ENCODE measurements at regions not wholly inside any gene's neighbourhood (a gene's known extent, or its start where the extent isn't known, plus 50 kb on each side); places are given as distances from the start of the nearest gene placed in this dataset.
"Not testable (repeated sequence)": the region's sequence is repeated elsewhere in the genome, so short reads cannot be mapped to it uniquely, and the experiment has no call there.

DNA sequence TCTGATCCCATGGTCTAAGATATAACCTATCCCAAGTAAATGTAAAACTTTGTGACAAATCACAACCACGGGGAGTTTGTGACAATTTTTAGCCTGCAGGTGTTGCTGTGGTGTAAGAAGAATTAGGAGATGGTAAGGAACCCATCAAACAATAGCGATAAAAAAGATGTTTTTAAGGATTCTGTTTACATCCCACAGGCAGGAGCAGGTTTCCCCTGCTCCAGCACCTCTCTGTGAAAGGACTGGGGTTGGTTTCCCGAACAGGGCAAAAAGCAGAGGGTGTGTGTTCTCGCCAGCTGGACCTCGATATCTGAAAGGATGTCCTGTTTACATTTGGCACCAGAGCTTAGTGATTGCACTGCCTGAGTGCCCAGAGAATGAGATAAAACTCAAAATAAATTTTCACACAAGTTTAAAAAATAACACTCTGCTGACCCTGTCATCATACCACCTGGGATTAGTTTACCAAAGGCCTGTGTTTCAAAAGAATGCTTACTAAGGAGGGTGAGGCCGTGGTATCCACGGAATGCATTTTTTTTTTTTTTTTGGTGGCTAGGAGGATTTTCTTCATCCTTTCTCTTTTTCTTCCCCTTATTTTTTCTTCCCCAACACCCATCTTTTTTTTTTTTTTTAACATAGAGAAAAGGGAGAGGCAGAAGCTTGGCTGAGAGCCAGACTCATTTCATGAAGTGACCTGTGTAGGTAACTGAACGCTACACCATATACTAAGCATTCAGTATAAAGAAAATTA lies 151.8 kb upstream of the DPH6 start:
- Mint-ChIP-seq H3K9me3 (no peaks in the 10 kb centered on the region), H3K4me1 (no peaks in the 10 kb centered on the region), H3K27ac (no peak overlapping the region), H3K36me3 (no peaks in the 10 kb centered on the region), H3K27me3 (no peaks in the 10 kb centered on the region), H3K4me3 (no peak overlapping the region)
- ATAC-seq: no peak

DNA sequence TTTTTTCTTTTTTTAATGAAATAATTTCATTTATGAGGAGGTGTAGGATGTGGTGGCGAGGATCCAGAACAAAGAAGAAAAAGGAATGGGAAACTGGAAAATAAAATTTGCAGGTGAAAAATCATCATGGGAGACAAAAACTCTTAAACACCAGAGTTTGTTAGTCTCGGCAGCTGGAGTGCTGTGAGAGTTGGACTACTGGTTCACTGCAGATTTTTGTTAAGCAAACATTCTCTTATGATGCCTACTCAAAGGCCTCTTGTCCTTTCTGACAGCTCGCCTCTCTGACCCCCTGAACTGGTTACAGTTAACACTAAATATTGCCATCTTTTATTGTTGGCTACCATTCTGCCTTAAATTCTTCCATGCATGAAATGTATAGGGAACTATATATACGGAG lies 152.4 kb upstream of the DPH6 start:
- ATAC-seq: no peak
- Mint-ChIP-seq H3K4me1 (no peaks in the 10 kb centered on the region), H3K27me3 (no peaks in the 10 kb centered on the region), H3K4me3 (no peak overlapping the region), H3K9me3 (no peaks in the 10 kb centered on the region), H3K36me3 (no peaks in the 10 kb centered on the region), H3K27ac (no peak overlapping the region)

DNA sequence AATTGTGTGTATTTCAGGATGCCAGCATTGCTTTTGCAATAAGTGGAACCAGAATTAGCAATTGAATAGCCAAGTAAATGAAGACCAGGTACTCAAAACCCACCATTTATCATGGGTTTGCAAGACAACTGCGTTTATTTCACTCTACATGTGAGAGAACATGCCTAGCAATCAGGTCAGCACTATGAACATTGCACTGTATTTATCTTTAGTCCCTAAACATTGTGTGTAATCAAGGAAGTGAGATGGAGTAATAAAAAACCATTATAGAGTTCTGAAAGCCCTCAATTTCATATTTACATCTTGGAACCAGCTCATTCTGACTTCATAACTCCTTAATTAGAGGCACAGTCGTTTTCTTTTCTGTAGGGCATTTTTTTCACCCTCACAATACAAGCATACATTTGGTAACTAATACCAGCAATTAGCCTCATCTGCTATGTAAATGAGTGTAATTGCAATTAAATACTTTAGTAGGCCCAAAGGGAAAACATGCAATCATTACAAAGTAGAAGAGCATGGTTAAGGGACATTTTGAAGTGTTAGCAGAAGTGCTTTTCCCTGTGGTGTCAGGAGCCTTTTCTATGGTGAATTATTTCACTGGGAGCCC lies 153.1 kb upstream of the DPH6 start:
- Mint-ChIP-seq H3K27me3 (no peaks in the 10 kb centered on the region), H3K27ac (no peak overlapping the region), H3K9me3 (no peaks in the 10 kb centered on the region), H3K4me3 (no peak overlapping the region), H3K36me3 (no peaks in the 10 kb centered on the region), H3K4me1 (no peaks in the 10 kb centered on the region)
- no peak for ATAC-seq

DNA sequence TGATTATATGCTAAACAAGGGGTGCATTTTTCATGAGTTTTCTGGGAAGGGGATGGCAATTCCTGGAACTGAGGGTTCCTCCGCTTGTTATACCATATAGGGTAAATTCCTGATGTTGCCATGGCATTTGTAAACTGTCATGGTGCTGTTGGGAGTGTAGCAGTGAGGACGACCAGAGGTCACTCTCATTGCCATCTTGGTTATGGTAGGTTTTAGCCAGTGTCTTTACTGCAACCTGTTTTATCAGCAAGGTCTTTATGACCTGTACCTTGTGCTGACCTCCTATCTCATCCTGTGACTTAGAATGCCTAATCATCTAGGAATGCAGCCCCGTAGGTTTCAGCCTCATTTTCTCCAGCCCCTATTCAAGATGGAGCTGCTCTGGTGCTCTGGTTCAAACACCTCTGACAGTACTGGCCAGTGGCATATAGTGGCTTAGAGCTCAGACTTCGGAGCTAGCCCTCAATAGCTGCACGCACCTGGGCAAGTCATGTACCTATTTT lies 154.2 kb upstream of the DPH6 start:
- not testable (repeated sequence) for ATAC-seq, H3K9me3 Mint-ChIP-seq, H3K4me1 Mint-ChIP-seq, H3K36me3 Mint-ChIP-seq, H3K4me3 Mint-ChIP-seq, H3K27ac Mint-ChIP-seq, H3K27me3 Mint-ChIP-seq

DNA sequence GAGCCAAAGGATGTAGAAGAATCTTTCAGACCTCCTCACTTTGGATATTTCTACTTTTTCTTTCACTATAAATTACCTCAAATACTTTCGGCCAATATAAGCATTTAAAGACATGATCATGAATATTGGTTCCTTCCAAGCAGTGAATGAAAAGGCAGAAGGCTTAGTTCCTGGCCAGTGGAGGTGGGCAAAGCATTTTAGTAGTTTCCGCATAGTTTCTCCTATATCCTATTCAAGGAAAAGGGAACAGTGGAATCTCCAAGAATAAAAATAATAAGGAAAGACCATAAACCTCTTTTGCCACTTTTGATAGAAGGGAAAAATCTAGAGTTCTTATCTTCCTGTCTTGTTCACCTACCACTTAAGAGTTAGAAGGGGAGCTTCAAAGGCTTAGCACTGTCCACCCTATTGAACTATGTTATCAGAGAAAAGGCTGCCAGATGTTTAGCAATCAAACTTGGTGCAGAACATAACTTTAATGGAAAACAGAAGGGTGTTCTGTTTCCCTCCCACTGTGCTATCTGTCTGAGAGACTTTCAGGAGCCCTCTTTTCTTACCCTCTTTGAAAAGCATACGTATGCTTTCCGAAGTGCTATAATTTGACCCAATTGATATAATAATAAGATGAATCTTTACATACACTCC lies 155.6 kb upstream of the DPH6 start:
- Mint-ChIP-seq H3K4me3 (no peak overlapping the region), H3K4me1 (no peaks in the 10 kb centered on the region), H3K27me3 (no peaks in the 10 kb centered on the region), H3K36me3 (no peaks in the 10 kb centered on the region), H3K27ac (no peak overlapping the region), H3K9me3 (no peaks in the 10 kb centered on the region)
- no peak for ATAC-seq

DNA sequence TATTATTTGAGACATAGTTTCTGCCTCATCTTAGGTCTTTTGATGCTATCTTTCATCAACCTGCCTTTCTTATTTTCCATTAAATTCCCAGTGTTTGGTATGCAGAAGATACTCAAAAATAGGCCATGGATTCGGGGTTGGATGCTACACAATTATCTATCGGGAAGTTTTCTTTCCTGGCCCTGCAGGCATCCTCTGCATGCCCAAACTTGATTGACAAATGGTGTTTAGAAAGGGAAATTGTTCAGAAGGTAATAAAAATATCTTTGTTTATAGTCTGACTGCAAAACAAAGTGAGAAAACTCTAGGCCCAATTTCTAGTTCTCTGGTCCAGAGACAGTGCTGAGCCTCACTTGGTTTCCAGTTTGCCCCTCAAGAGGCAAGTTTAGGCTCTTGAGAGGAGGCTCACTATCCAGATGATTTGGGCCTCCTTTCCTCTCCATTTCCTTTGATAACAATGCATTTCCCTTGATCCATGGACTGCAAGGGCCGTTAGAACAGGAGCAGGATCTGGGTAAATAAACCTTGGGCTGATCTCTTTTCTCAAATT lies 157.1 kb upstream of the DPH6 start:
- Mint-ChIP-seq H3K27ac (no peak overlapping the region), H3K36me3 (no peaks in the 10 kb centered on the region), H3K9me3 (no peaks in the 10 kb centered on the region), H3K27me3 (no peaks in the 10 kb centered on the region), H3K4me1 (no peaks in the 10 kb centered on the region), H3K4me3 (no peak overlapping the region)
- no peak for ATAC-seq

DNA sequence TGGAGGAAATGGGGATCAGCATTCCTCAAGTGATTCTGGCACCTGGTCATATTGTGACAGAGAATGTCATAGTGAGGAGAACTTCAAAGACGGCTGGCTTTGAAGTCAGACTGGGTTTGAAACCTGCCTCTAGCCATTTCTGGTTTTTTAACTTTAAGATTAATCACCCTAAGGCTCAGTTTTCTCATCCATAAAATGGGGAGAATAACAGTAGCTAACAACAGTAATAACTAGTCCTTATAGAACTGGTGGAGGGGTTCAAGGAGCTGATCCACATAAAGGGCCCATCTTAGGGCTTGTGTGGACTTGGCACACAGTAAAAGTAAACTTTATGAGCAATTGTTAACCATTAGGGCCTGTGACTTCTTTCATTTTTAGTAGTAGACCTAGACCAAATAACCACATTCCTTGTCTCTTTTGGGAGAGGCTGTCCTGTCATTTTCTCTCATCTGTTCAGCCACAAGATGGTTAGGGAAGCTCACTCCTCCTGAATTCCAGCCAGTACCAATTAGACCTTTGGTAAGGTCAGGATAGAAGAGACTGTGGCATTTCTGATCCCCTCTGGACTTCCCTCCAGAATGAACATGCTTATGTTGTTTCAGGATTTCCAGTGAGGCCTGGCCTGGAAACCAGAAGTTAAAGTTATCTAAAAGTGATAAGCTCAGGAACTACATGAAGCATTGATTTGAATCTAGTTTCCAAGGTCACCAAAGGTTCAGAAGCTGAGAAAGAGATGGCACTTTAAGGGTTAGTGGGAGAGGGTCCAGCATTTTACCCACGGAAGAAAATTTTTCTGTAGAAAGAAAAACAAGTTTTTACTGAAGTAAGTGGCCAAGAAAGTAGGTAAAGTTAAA lies 159.3 kb upstream of the DPH6 start:
- ATAC-seq: no peak
- no peaks in the 10 kb centered on the region for H3K9me3 Mint-ChIP-seq
- H3K27ac Mint-ChIP-seq: no peak overlapping the region
- H3K27me3 Mint-ChIP-seq: no peaks in the 10 kb centered on the region
- no peak overlapping the region for H3K4me3 Mint-ChIP-seq
- H3K36me3 Mint-ChIP-seq: no peaks in the 10 kb centered on the region
- no peaks in the 10 kb centered on the region for H3K4me1 Mint-ChIP-seq

DNA sequence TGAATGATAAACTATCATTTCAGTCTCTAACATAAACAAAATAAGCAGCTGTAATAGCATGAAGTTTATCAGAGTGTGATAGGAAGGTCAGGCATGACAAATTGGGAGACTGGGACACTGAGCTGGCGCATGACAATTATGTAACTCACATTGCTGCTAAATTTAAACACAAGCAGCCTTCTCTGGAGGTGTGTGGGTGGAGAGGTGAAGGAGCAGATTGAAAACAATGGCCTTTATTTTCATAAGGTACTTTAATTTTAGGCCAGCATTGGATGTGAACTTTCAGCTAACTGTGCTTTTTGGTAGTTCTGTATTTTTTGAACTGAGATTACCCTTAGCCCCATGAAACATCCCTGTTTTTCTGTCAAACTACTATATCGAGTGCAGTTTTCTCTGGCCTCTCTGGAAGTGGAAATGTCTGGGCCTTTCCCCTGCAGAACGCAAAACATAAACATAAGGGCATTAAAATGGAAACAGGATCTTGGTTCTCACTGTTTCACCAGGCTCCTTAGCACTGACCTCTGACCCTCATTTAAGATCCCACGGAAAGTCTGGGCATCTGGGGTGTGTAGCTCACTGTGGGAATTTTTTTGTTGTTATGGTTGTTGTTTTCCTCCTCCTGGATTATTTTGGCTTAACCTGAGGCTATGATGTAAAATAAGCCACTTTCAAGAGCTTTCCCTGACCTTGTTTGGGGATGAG lies 160.1 kb upstream of the DPH6 start:
- Mint-ChIP-seq H3K4me1 (no peaks in the 10 kb centered on the region), H3K4me3 (no peak overlapping the region), H3K27me3 (no peaks in the 10 kb centered on the region), H3K36me3 (no peaks in the 10 kb centered on the region), H3K9me3 (no peaks in the 10 kb centered on the region), H3K27ac (no peak overlapping the region)
- no peak for ATAC-seq

DNA sequence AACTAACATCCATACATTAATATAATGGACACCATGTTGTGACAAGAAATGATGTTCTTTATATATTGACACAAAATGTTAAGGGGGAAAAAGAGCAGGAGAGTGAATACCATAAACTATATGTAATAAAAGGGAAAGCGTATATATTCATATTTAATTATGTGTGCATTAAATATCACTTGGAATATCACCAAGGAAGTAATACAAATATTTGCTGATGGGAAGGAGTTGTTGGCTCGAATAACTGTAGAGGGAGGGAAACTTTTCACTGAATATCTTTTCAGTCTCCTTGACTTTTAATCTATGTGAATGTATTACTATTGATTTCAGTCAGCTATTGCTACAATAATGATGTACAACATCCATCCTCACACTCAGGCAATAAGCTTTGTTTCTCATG lies 167.0 kb upstream of the DPH6 start:
- no peak overlapping the region for H3K27ac Mint-ChIP-seq
- no peaks in the 10 kb centered on the region for H3K27me3 Mint-ChIP-seq
- no peak overlapping the region for H3K4me3 Mint-ChIP-seq
- H3K4me1 Mint-ChIP-seq: no peaks in the 10 kb centered on the region
- H3K9me3 Mint-ChIP-seq: no peaks in the 10 kb centered on the region
- no peak for ATAC-seq
- H3K36me3 Mint-ChIP-seq: no peaks in the 10 kb centered on the region

DNA sequence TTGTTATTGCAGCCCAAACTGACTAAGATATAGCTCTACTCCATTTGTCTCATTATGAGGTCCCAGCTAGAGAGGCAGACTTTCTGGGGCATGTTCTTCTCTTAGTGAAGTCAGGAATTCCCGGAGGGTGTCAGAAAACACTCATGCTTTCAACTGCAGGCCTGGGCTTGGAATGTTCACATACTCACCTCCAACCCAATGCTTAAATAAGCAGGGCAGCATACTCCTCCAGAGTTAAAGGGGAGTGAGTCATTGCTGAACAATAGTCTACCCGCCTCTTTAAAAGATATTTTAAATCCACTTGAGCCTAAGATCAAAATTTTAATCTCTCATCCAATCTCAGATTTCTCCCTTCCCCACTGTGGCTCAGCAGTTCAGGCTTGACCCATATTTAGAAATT lies 167.8 kb upstream of the DPH6 start:
- H3K36me3 Mint-ChIP-seq: no peaks in the 10 kb centered on the region
- no peaks in the 10 kb centered on the region for H3K27me3 Mint-ChIP-seq
- no peak overlapping the region for H3K4me3 Mint-ChIP-seq
- ATAC-seq: no peak
- H3K4me1 Mint-ChIP-seq: no peaks in the 10 kb centered on the region
- no peak overlapping the region for H3K27ac Mint-ChIP-seq
- H3K9me3 Mint-ChIP-seq: no peaks in the 10 kb centered on the region

DNA sequence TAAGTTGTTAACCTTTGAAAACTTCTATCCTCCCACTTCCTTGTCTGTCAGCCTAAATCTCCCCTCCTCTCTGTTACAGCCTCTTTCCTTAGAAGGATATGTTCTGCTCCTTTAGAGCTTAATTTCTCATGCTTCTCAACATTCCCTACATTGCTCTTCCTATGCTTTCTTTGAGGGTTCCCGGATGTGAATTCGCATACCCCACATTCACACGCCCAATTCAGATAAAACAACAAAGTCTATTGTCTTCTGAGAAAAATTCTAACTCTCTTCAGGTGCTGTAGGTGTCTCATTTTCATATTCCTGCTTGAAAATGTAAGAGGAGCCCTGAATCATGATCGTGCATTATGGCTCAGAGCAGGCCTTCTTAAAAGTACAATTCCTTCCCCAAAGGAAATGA lies 171.8 kb upstream of the DPH6 start:
- no peaks in the 10 kb centered on the region for H3K27me3 Mint-ChIP-seq
- no peak overlapping the region for H3K27ac Mint-ChIP-seq
- H3K4me1 Mint-ChIP-seq: no peaks in the 10 kb centered on the region
- no peak overlapping the region for H3K4me3 Mint-ChIP-seq
- ATAC-seq: no peak
- H3K36me3 Mint-ChIP-seq: no peaks in the 10 kb centered on the region
- no peaks in the 10 kb centered on the region for H3K9me3 Mint-ChIP-seq

DNA sequence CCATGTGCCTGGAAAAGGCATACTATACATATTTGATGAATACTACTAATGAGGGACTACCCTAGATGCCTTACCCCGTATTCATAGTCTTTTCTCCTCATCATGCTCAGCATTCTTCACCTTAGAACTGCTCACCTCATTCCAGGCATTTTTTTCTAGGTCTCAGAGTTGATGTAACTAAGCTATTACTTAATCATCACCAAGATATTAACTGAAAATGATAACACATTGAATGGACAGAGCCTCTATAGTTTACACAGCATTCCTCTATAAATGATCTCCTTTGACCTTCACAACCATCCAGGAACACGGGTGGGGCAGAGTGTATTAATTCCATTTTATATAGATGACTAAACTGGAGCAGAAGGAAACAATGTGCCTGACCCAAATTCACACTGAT lies 174.1 kb upstream of the DPH6 start:
- H3K27me3 Mint-ChIP-seq: no peaks in the 10 kb centered on the region
- no peak for ATAC-seq
- no peaks in the 10 kb centered on the region for H3K4me1 Mint-ChIP-seq
- H3K9me3 Mint-ChIP-seq: no peaks in the 10 kb centered on the region
- no peaks in the 10 kb centered on the region for H3K36me3 Mint-ChIP-seq
- no peak overlapping the region for H3K27ac Mint-ChIP-seq
- no peak overlapping the region for H3K4me3 Mint-ChIP-seq

DNA sequence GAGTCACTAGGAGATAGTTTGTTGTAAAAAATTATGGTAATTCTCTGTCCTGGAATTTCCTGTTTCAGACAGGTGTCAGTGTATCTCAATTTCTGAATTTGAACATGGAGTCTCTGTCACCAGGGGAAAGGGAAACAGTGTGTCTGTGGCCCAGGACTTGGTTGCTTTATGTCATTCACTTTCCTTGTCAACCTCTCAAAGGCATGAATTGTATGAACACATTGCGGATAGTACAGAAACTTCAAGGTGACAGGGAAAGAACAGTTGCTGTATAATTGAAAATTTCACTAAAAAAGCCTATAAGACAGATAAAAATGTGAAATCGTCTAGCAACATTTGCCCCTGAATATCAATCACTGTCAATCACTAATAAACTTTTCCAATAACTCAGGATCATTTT lies 175.0 kb upstream of the DPH6 start:
- Mint-ChIP-seq H3K27me3 (no peaks in the 10 kb centered on the region), H3K4me1 (no peaks in the 10 kb centered on the region), H3K36me3 (no peaks in the 10 kb centered on the region), H3K9me3 (no peaks in the 10 kb centered on the region), H3K27ac (no peak overlapping the region), H3K4me3 (no peak overlapping the region)
- ATAC-seq: no peak

DNA sequence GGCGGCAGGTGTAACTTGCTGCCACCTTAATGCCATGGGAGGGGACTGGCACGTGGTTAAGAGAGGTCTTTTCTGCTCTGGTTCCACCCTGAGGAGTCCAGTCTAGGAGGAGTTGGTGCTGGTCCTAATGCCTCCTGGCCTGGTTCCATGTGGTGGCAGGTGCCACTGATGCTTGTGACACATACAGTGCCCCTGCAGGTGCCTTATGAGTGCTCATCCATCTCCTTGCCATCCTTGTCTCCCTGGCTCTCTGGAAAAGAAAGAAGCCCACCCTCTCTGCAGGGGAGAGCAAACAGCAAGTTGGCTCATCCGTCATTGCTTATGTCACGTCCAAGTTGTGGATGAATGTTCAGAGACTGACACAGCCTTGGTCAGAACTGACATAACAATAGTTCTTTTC lies 175.8 kb upstream of the DPH6 start:
- Mint-ChIP-seq H3K36me3 (no peaks in the 10 kb centered on the region), H3K4me3 (no peak overlapping the region), H3K27ac (no peak overlapping the region), H3K27me3 (no peaks in the 10 kb centered on the region), H3K9me3 (no peaks in the 10 kb centered on the region), H3K4me1 (no peaks in the 10 kb centered on the region)
- ATAC-seq: peak; percentile 24

DNA sequence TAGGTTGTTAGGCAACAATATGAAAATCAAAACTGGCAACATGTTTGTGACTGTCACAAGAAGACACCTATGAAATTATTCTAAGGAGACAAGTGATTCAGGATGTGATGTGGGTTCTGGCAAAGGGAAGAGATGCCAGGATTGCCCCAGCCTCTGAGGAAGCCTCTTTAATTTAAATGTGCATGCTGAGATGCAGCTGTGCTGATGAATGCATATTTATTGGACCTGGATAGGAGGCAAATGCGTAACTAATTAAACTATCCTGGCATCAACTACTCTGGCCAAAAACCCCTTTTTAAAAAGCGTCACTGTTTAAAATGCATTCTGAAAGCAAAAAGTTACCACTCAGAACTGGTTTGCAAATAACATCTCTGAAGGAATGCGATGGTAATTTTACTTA lies 176.5 kb upstream of the DPH6 start:
- H3K36me3 Mint-ChIP-seq: no peaks in the 10 kb centered on the region
- no peaks in the 10 kb centered on the region for H3K4me1 Mint-ChIP-seq
- ATAC-seq: no peak
- no peaks in the 10 kb centered on the region for H3K27me3 Mint-ChIP-seq
- no peaks in the 10 kb centered on the region for H3K9me3 Mint-ChIP-seq
- no peak overlapping the region for H3K27ac Mint-ChIP-seq
- H3K4me3 Mint-ChIP-seq: no peak overlapping the region
